HG03066 (cell line): ENCODE measurements at regions not wholly inside any gene's neighbourhood (a gene's known extent, or its start where the extent isn't known, plus 50 kb on each side); places are given as distances from the start of the nearest gene placed in this dataset.
A peak's percentile ranks its signal among the peaks of the same experiment; 100 is the strongest.

Experiments
- ATAC-seq: cut with Tn5 transposase; IDR thresholded peaks from one replicate; pipeline ENCODE4 v1.9.1; 2021; ENCODE audit warnings: low read depth; ENCODE audit not compliant: unreplicated experiment

- no peak for ATAC-seq
Measured at GRCh38 chr3:189548053-189548452, 83.1 kb upstream of the TP63 start.

DNA sequence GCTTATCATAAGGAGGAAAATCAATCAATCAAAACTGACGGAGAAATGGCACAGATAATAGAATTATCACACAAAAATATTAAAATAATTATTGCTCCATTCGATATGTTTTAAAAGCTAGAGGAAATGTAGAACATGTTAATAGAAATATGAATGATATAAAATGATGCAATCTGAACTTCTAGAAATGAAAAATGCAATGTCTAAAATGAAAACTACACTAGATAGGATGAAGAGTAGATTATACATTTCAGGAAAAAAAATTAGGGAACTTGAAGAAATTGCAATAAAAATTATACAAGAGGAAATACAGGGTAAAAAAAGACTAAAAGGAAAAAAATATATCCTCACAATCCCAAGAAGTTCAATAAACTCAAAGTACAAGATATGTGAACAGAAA lies 80.2 kb upstream of the TP63 start:
- no peak for ATAC-seq

GRCh38 chr3:189554868-189555557 lies 76.2 kb upstream of the TP63 start:
- no peak for ATAC-seq

- no peak for ATAC-seq
Measured at GRCh38 chr3:189555558-189555881, 75.7 kb upstream of the TP63 start.

GRCh38 chr3:189557824-189558223 lies 73.4 kb upstream of the TP63 start:
- no peak for ATAC-seq

GRCh38 chr3:189561256-189561655 lies 69.9 kb upstream of the TP63 start:
- no peak for ATAC-seq

DNA sequence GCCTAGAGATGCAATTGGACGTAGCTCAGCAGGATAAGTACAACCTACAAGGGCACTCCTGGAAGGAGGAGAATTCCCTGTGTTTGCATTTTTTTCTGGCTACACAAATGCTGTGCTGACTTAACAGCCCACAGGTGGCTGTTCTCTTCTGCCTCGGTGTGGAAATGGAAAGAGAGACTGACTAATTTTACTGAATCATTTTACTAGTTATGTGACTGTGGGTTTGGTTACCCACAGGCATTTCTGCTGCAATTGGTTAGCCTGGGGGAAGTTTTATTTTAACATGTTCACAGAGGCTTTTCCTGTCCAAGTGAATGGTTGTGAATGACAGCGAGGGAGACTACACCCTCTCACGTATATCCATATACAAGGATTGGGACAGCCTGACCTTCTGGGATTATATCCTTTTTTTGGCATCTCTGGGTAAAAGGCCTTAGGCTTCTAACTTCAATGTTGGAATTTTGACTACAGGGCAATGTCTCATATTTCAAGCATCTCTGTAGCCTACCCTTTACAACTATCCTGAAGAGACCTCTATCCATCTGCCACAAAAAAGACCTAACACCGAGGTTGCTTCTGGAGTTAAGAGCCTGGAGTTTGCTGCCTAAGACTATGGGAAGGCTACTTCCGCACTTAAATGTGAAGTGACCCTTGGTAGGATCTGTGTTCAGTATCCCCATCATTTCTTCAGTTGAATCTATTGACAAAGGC lies 67.2 kb upstream of the TP63 start:
- ATAC-seq: peak; percentile 84

GRCh38 chr3:189566550-189567130 lies 64.5 kb upstream of the TP63 start:
- no peak for ATAC-seq

- no peak for ATAC-seq
Measured at GRCh38 chr3:189567322-189567721, 63.9 kb upstream of the TP63 start.

- peak; percentile 34 for ATAC-seq
Measured at GRCh38 chr3:189567766-189568420, 63.3 kb upstream of the TP63 start.

GRCh38 chr3:189568961-189569360 lies 62.2 kb upstream of the TP63 start:
- no peak for ATAC-seq

DNA sequence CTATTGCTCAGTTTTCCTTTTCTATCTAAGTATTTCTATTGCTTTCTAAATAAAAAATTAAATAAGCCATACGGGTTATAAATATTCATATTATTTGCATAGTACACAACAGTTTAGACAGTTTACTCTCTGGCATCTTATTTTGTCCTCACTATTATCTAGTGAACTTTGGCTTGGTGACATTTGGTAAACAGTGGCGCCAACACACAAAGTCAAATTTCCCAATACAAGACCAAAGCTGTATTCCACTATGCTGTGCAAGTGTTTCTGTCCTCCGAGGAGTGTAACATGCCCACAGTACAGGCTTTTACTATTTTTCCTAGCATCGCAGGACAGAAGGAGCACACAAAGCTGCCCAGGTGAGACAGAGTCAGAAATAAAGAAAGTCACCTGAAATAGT lies 61.7 kb upstream of the TP63 start:
- ATAC-seq: no peak

DNA sequence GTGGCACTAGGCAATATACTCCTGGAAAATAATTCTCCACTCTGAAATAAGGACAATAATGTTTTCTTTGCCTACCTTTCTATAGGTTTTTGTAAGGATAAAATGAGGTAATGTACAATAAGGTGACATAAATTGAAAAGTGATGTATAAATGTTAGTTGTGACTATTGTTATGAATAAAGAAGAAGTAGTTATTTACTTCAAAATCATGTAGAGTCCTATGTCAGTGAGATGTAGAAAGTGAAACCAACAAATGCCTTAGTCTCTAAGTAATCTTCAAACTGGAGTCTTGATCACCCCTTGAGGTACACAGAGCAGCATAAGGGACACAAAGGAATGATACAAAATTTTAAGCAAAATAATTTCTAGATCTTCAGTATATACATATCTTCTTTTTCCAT lies 60.3 kb upstream of the TP63 start:
- peak; percentile 38 for ATAC-seq

GRCh38 chr3:189572249-189572648 lies 58.9 kb upstream of the TP63 start:
- ATAC-seq: no peak

DNA sequence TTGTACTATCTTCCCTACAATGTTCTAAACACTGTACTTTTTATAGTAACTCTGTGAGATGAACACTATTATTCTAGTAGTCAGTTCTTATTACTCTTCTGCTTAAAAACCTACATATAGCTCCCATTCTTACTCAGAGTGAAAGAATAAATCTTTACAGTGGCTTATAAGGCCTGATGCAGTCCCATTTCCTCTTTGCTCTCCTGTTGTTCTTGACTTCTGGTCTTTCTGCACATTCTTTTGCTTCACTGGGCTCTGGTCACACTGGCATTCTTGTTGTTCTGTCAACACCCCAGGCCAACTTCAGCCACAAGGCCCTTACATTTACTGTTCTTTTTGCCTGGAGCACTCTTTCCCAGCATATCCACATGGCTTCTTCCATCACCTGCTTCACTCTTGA lies 58.2 kb upstream of the TP63 start:
- no peak for ATAC-seq

DNA sequence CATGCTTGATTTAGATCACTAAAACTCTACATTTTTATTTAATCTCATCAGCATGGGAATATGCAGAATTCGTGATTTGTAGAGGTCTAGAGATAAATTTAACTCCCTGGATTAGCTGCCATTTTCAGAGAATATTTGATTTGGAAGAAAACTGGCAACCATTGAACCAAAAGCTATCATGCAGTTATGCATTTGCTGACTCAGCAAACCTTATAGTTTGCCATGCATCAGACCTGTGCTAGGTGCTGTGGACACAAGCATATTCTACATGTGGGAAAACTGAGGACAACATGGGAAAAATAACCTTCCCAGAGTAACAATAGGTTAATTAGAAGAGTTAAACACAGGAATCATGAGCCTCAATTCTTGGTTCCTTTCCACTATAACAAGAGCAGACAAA lies 54.7 kb upstream of the TP63 start:
- ATAC-seq: no peak

DNA sequence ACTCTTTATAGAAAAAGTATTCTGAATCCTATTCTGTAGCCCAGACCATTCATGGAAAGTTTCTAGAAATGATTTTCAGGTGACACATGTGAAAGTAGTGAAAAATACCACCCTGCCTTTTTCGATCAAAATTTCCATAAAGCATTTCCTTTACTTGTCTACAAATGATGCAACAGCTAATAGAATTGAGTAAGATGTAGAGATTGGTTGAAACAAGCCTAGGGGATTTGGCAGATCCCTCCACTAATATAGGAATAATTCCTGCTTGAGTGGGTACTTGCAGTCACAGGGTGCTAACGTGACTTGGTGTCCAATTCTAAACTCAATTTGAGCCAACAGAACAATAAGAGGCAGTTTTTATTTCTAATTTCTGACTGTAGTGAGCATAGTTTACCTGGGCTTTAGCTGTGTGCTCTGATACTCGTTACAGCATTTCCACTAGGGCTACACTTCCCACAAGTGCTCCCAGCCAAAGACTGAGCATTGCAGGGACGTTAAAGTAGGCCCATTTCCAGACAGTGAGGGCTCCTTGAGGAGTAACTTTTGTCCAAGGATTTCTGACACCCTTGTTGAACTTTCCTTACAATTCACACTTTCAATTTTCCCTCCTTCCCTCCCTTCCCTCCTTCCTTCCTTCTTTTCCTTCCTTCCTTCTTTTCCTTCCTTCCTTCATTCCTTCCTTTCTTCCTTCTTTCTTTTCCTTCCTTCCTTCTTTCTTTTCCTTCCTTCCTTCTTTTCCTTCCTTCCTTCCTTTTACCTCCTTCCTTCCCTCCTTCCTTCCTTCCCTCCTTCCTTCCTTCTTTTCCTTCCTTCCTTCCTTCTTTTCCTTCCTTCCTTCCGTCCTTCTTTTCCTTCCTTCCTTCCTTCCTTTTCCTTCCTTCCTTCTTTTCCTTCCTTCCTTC lies 53.9 kb upstream of the TP63 start:
- ATAC-seq: no peak

GRCh38 chr3:189580190-189580589 lies 51.0 kb upstream of the TP63 start:
- no peak for ATAC-seq
